ENCODE measurements at regions not wholly inside any gene's neighbourhood (a gene's known extent, or its start where the extent isn't known, plus 50 kb on each side); places are given as distances from the start of the nearest gene placed in this dataset.

DNA sequence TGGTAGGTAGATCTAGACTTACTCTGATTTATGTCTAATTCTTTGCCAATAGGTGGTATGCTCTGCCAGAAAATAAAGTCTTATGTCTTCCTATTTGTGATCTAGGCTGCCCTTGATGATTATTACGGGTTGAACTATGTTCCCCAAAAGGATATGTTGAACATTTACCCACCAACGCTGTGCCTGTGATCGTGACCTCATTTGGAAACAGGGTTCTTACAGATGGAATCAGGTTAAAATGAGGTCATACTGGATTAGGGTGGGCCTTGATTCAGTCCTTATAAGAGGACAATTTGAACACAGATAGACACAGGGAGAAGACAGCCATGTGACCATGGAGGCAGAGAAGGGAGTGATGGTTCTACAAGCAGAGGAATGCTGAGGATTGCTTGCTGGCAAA lies 95.1 kb upstream of the BCAR3 start:
- TF ChIP-seq, protein P1, sequence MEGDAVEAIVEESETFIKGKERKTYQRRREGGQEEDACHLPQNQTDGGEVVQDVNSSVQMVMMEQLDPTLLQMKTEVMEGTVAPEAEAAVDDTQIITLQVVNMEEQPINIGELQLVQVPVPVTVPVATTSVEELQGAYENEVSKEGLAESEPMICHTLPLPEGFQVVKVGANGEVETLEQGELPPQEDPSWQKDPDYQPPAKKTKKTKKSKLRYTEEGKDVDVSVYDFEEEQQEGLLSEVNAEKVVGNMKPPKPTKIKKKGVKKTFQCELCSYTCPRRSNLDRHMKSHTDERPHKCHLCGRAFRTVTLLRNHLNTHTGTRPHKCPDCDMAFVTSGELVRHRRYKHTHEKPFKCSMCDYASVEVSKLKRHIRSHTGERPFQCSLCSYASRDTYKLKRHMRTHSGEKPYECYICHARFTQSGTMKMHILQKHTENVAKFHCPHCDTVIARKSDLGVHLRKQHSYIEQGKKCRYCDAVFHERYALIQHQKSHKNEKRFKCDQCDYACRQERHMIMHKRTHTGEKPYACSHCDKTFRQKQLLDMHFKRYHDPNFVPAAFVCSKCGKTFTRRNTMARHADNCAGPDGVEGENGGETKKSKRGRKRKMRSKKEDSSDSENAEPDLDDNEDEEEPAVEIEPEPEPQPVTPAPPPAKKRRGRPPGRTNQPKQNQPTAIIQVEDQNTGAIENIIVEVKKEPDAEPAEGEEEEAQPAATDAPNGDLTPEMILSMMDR (optimal IDR thresholded peaks at IDR 0.05 in 1 of 3, IDR thresholded peaks at IDR 0.05 in 1 of 3, conservative IDR thresholded peaks at IDR 0.05 in 1 of 3; ENCODE audit: extremely low read depth in 1 of 3, insufficient read depth in 2 of 3, low read length in 3 of 3) = no peak
- TF ChIP-seq EZH2 (IDR thresholded peaks at IDR 0.05; ENCODE audit: low read length) = no peak
